ENCODE measurements at regions not wholly inside any gene's neighbourhood (a gene's known extent, or its start where the extent isn't known, plus 50 kb on each side); places are given as distances from the start of the nearest gene placed in this dataset.

GRCh38 chr14:103233328-103233727, 100.7 kb upstream of the EIF5 start:
- TF ChIP-seq CTCF (IDR thresholded peaks at IDR 0.05) (no peak), POLR2A (IDR thresholded peaks at IDR 0.05) (no peak)
